Keratinocyte (primary cell): ENCODE measurements at regions not wholly inside any gene's neighbourhood (a gene's known extent, or its start where the extent isn't known, plus 50 kb on each side); places are given as distances from the start of the nearest gene placed in this dataset.

Experiments used
- DNase-seq: peaks from one replicate; pipeline ENCODE4 v3.0.0-alpha.2; 2011; ENCODE audit warnings: low read depth, missing footprints, low spot score
- FAIRE-seq: peaks from 2 replicates; lab custom pipeline; 2011; peaks lifted over from hg19 to GRCh38; lab: Jason Lieb, UNC
- H2AFZ ChIP-seq: 2 replicates; pipeline ENCODE4 v1.6.0; 2012; ENCODE audit warnings: low read length, control low read depth, inconsistent platforms; ENCODE audit not compliant: control insufficient read depth
- H3K27ac ChIP-seq: 2 replicates; pipeline ENCODE4 v1.5.1; 2011; ENCODE audit warnings: low read length; ENCODE audit not compliant: control insufficient read depth, insufficient read depth
- H3K27me3 ChIP-seq: 3 replicates; pipeline ENCODE4 v1.6.0; 2011; ENCODE audit warnings: low read length; ENCODE audit not compliant: control insufficient read depth, insufficient read depth; ENCODE audit errors: extremely low read depth
- H3K36me3 ChIP-seq, 2 experiments: 2 replicates in 1 of 2; 3 replicates in 1 of 2; pipeline ENCODE4 v1.5.1; 2011; ENCODE audit warnings: low read length in 2 of 2, mild to moderate bottlenecking in 1 of 2; ENCODE audit not compliant: control insufficient read depth in 2 of 2, insufficient read depth in 2 of 2; ENCODE audit errors: extremely low read depth in 1 of 2
- H3K4me1 ChIP-seq: 3 replicates; pipeline ENCODE4 v1.5.1; 2011; ENCODE audit warnings: low read length; ENCODE audit not compliant: control insufficient read depth, insufficient read depth; ENCODE audit errors: extremely low read depth
- H3K4me2 ChIP-seq: 3 replicates; pipeline ENCODE4 v1.6.0; 2011; ENCODE audit warnings: low read depth, low read length; ENCODE audit not compliant: control insufficient read depth, insufficient read depth; ENCODE audit errors: extremely low read depth
- H3K4me3 ChIP-seq, 3 experiments: fragments of 200-600 bp in 1 of 3; sonication (generic) in 1 of 3; 2 replicates in 2 of 3; 3 replicates in 1 of 3; pipeline ENCODE4 v1.5.1; 2011 to 2016; ENCODE audit warnings: low read length in 3 of 3, mild to moderate bottlenecking in 3 of 3, control low read depth in 2 of 3, inconsistent platforms in 1 of 3, low read depth in 1 of 3, mixed read lengths in 1 of 3, mixed run types in 1 of 3, moderate library complexity in 1 of 3; ENCODE audit not compliant: control insufficient read depth in 2 of 3, insufficient read depth in 2 of 3; ENCODE audit errors: extremely low read depth in 1 of 3
- H3K79me2 ChIP-seq: 2 replicates; pipeline ENCODE4 v1.6.0; 2012; ENCODE audit warnings: low read length; ENCODE audit not compliant: control insufficient read depth, insufficient read depth
- H3K9ac ChIP-seq: 3 replicates; pipeline ENCODE4 v1.6.0; 2011; ENCODE audit warnings: low read length; ENCODE audit not compliant: control insufficient read depth, insufficient read depth; ENCODE audit errors: extremely low read depth
- H3K9me1 ChIP-seq: 3 replicates; pipeline ENCODE4 v1.6.0; 2011; ENCODE audit warnings: low read length; ENCODE audit not compliant: control insufficient read depth, insufficient read depth; ENCODE audit errors: extremely low read depth
- H3K9me3 ChIP-seq: 2 replicates; pipeline ENCODE4 v1.5.1; 2012; ENCODE audit warnings: low read depth, low read length; ENCODE audit not compliant: control insufficient read depth
- H4K20me1 ChIP-seq: 3 replicates; pipeline ENCODE4 v1.6.0; 2011; ENCODE audit warnings: low read length; ENCODE audit not compliant: control insufficient read depth, insufficient read depth; ENCODE audit errors: extremely low read depth
- EZH2 ChIP-seq: IDR thresholded peaks from one replicate; pipeline ENCODE4 v1.6.1; 2012; ENCODE audit warnings: inconsistent platforms, mild to moderate bottlenecking, low read length, moderate library complexity
- dilution Hi-C: fragments of 300-500 bp; cut with MboI; formaldehyde crosslinking; loops from one replicate; pipeline ENCODE4 v1.7.0; 2020; ENCODE audit warnings: low sequenced_read_pairs; ENCODE audit not compliant: extremely low pct_ligation_motif_present
- TF ChIP-seq, protein P1 (sequence below), 3 experiments: IDR thresholded peaks in 1 of 3; conservative IDR thresholded peaks in 1 of 3; optimal IDR thresholded peaks in 1 of 3; 2 replicates in 2 of 3; 3 replicates in 1 of 3; pipeline versions ENCODE3 to v1.5.1; 2011; ENCODE audit warnings: low read length in 3 of 3, mild to moderate bottlenecking in 3 of 3, moderate library complexity in 2 of 3, control low read depth in 1 of 3, inconsistent platforms in 1 of 3; ENCODE audit not compliant: insufficient read depth in 2 of 3; ENCODE audit errors: extremely low read depth in 1 of 3

DNA sequence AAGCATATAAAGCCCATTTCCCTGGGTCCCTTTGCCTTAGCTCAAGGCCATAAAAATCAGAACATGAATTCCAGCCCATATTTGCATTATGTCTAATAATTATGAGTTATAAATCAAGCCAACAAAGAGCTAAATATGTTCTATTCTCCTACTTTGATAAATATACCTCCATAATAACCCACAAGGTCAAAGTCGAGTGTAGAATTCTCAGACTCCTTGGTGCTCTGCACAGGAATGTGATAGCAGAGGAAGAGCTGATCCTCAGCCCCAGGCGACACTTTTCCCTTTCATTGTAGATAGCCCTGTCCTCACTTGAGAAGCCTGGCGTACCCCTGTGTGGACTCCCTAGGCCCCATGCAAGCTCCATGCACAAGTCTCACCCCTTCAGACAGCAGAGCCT lies 85.6 kb downstream of the CASP3 start:
- DNase-seq (no peak), FAIRE-seq (no peak)
- Histone ChIP-seq H3K79me2 (no peaks in the 10 kb centered on the region), H3K4me2 (no peak overlapping the region), H3K27ac (no peak overlapping the region), H3K36me3 (no peaks in the 10 kb centered on the region), H3K4me1 (no peaks in the 10 kb centered on the region), H3K4me3 (no peak overlapping the region), H2AFZ (no peak overlapping the region), H4K20me1 (no peaks in the 10 kb centered on the region), H3K27me3 (no peaks in the 10 kb centered on the region), H3K9me3 (no peaks in the 10 kb centered on the region), H3K9me1 (no peaks in the 10 kb centered on the region), H3K9ac (no peak overlapping the region)
- TF ChIP-seq EZH2, result no peak
- TF ChIP-seq, protein P1, sequence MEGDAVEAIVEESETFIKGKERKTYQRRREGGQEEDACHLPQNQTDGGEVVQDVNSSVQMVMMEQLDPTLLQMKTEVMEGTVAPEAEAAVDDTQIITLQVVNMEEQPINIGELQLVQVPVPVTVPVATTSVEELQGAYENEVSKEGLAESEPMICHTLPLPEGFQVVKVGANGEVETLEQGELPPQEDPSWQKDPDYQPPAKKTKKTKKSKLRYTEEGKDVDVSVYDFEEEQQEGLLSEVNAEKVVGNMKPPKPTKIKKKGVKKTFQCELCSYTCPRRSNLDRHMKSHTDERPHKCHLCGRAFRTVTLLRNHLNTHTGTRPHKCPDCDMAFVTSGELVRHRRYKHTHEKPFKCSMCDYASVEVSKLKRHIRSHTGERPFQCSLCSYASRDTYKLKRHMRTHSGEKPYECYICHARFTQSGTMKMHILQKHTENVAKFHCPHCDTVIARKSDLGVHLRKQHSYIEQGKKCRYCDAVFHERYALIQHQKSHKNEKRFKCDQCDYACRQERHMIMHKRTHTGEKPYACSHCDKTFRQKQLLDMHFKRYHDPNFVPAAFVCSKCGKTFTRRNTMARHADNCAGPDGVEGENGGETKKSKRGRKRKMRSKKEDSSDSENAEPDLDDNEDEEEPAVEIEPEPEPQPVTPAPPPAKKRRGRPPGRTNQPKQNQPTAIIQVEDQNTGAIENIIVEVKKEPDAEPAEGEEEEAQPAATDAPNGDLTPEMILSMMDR (optimal IDR thresholded peaks at IDR 0.05 in 1 of 3, IDR thresholded peaks at IDR 0.05 in 1 of 3, conservative IDR thresholded peaks at IDR 0.05 in 1 of 3; ENCODE audit: extremely low read depth in 1 of 3, insufficient read depth in 2 of 3, low read length in 3 of 3), result no peak
- dilution Hi-C loops, result no loop called here

DNA sequence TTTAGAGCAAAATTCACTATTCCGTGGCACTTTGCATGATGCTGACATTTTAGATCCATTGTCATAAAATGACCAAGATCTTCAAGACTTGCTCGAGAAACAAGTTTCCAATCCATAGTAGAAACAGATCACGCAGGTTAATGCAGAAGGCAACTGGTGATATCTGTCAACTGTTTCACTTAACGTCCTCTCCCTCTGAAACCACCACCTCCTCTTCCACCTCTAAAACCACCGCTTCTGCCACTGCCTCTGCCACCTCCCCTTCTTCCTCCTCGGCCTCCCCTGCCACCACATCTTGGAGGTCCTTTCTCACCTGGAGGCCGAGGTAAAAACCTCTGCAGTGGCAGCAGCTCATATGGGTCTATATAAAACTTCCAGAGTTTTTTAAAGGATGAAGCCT lies 84.6 kb upstream of the IRF2 start:
- Histone ChIP-seq H3K4me3 (no peak overlapping the region), H3K4me2 (no peak overlapping the region), H3K9me3 (no peaks in the 10 kb centered on the region), H3K27me3 (no peaks in the 10 kb centered on the region), H4K20me1 (no peaks in the 10 kb centered on the region), H3K4me1 (no peaks in the 10 kb centered on the region), H3K27ac (no peak overlapping the region), H3K9me1 (no peaks in the 10 kb centered on the region), H3K36me3 (no peaks in the 10 kb centered on the region), H3K9ac (no peak overlapping the region), H3K79me2 (no peaks in the 10 kb centered on the region), H2AFZ (no peak overlapping the region)
- DNase-seq (no peak), FAIRE-seq (no peak)
- TF ChIP-seq EZH2, result no peak
- TF ChIP-seq, protein P1 (optimal IDR thresholded peaks at IDR 0.05 in 1 of 3, IDR thresholded peaks at IDR 0.05 in 1 of 3, conservative IDR thresholded peaks at IDR 0.05 in 1 of 3; ENCODE audit: extremely low read depth in 1 of 3, insufficient read depth in 2 of 3, low read length in 3 of 3), result no peak
- dilution Hi-C loops, result no loop called here
